ENCODE measurements at regions not wholly inside any gene's neighbourhood (a gene's known extent, or its start where the extent isn't known, plus 50 kb on each side); places are given as distances from the start of the nearest gene placed in this dataset.

- Histone ChIP-seq H3K9me3 (ENCODE audit: control insufficient read depth in 1 of 2, insufficient read depth in 1 of 2, low read depth in 1 of 2, low read length in 2 of 2) (no peaks in the 10 kb centered on the region), H2AFZ (ENCODE audit: low read depth, low read length, poor library complexity, severe bottlenecking) (no peak overlapping the region), H3K9me2 (ENCODE audit: insufficient read depth) (no peaks in the 10 kb centered on the region), H3K79me2 (ENCODE audit: insufficient read depth, low read length) (no peaks in the 10 kb centered on the region), H4K20me1 (ENCODE audit: insufficient read depth) (no peaks in the 10 kb centered on the region), H3K27ac (ENCODE audit: low read depth, low read length) (no peak overlapping the region), H3K4me3 (replicated peaks in 1 of 2; ENCODE audit: low read depth in 1 of 2, low read length in 2 of 2) (no peak overlapping the region), H3K4me2 (ENCODE audit: low read length) (no peak overlapping the region), H3K4me1 (ENCODE audit: control insufficient read depth in 1 of 2, insufficient read depth in 2 of 2, low read length in 2 of 2) (peaks cover 9 to 10% of the 10 kb centered on the region in 2 experiments), H3K36me3 (ENCODE audit: control insufficient read depth in 1 of 2, insufficient read depth in 2 of 2, low read length in 2 of 2) (no peaks in the 10 kb centered on the region), H3K9ac (ENCODE audit: low read length) (no peak overlapping the region), H3K27me3 (ENCODE audit: insufficient read depth, low read length) (no peaks in the 10 kb centered on the region)
- DNase-seq (ENCODE audit: low read depth, low spot score), result no peak
- no peak for ATAC-seq
- BruUV-seq (replicated peaks), result no TSS peak
- ChIA-PET POLR2A (no interaction called here), RAD21 (ENCODE audit: low non-redundant PET in 1 of 2, low total read pairs in 2 of 2, uncharacterized antibody in 2 of 2, unreplicated experiment in 2 of 2) (no interaction called here), CTCF (no interaction called here)
- intact Hi-C loops (cut with micrococcal nuclease), result no loop called here
- TF ChIP-seq, protein P1, sequence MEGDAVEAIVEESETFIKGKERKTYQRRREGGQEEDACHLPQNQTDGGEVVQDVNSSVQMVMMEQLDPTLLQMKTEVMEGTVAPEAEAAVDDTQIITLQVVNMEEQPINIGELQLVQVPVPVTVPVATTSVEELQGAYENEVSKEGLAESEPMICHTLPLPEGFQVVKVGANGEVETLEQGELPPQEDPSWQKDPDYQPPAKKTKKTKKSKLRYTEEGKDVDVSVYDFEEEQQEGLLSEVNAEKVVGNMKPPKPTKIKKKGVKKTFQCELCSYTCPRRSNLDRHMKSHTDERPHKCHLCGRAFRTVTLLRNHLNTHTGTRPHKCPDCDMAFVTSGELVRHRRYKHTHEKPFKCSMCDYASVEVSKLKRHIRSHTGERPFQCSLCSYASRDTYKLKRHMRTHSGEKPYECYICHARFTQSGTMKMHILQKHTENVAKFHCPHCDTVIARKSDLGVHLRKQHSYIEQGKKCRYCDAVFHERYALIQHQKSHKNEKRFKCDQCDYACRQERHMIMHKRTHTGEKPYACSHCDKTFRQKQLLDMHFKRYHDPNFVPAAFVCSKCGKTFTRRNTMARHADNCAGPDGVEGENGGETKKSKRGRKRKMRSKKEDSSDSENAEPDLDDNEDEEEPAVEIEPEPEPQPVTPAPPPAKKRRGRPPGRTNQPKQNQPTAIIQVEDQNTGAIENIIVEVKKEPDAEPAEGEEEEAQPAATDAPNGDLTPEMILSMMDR (IDR thresholded peaks at IDR 0.05 in 2 of 3, conservative IDR thresholded peaks at IDR 0.05 in 1 of 3; ENCODE audit: borderline replicate concordance in 1 of 3, insufficient read depth in 1 of 3, low read depth in 2 of 3, low read length in 2 of 3), result no peak
- no peak for TF ChIP-seq FOSL1 (IDR thresholded peaks at IDR 0.05; ENCODE audit: low read depth)
- TF ChIP-seq ELF1 (IDR thresholded peaks at IDR 0.05; ENCODE audit: borderline replicate concordance, low read depth), result no peak
- no peak for TF ChIP-seq CEBPB (IDR thresholded peaks at IDR 0.05; ENCODE audit: low read depth)
- TF ChIP-seq TCF7L2 (IDR thresholded peaks at IDR 0.05; ENCODE audit: borderline replicate concordance, extremely low read depth, insufficient read depth, insufficient read length), result no peak
- TF ChIP-seq POLR2AphosphoS5 (IDR thresholded peaks at IDR 0.05; ENCODE audit: low read depth, low read length), result no peak
- no peak for TF ChIP-seq CBX3 (IDR thresholded peaks at IDR 0.05; ENCODE audit: low read depth)
- no peak for TF ChIP-seq MAX (IDR thresholded peaks at IDR 0.05)
- TF ChIP-seq ZFX (IDR thresholded peaks at IDR 0.05), result no peak
- TF ChIP-seq YY1 (IDR thresholded peaks at IDR 0.05; ENCODE audit: extremely low read depth, insufficient replicate concordance, low read depth, low read length), result no peak
- no peak for TF ChIP-seq ZNF274 (IDR thresholded peaks at IDR 0.05; ENCODE audit: low read depth, low read length)
- TF ChIP-seq EGR1 (IDR thresholded peaks at IDR 0.05; ENCODE audit: low read depth), result no peak
- no peak for TF ChIP-seq SIN3A (IDR thresholded peaks at IDR 0.05; ENCODE audit: low read depth)
- TF ChIP-seq ATF3 (IDR thresholded peaks at IDR 0.05), result no peak
These were observed 117.0 kb downstream of the PTCSC3 start for GRCh38 chr14:36059531-36059930.

All from HCT116 (cell line).